Endothelial cell of umbilical vein (primary cell): ENCODE measurements at regions not wholly inside any gene's neighbourhood (a gene's known extent, or its start where the extent isn't known, plus 50 kb on each side); places are given as distances from the start of the nearest gene placed in this dataset.
"Not testable (repeated sequence)": the region's sequence is repeated elsewhere in the genome, so short reads cannot be mapped to it uniquely, and the experiment has no call there.

Experiments
- BruUV-seq: library from RNA; stranded (reverse); fragments of 400-500 nt; replicated peaks from 2 replicates; lab custom pipeline; 2021; lab: Mats Ljungman, UMichigan
- CTCF ChIA-PET: fragments of 300-600, 350-600 bp; sonication (Branson Sonifier 250); formaldehyde crosslinking; loops from one replicate; lab custom pipeline; 2021; ENCODE audit warnings: antibody characterized with exemption, inconsistent platforms; lab: Charles Lee
- POLR2A ChIA-PET: fragments of 300-600, 350-600 bp; sonication (Branson Sonifier 250); formaldehyde crosslinking; loops from one replicate; lab custom pipeline; 2021; ENCODE audit warnings: antibody characterized with exemption, inconsistent platforms; lab: Charles Lee
- DNase-seq: peaks from one replicate; pipeline ENCODE4 v3.0.0-alpha.2; 2011; ENCODE audit warnings: low read depth, low spot score
- FAIRE-seq: peaks from 2 replicates; lab custom pipeline; 2011; peaks lifted over from hg19 to GRCh38; lab: Jason Lieb, UNC
- H2AFZ ChIP-seq: 2 replicates; pipeline ENCODE4 v1.6.0; 2012; ENCODE audit warnings: low read depth, low read length, control low read depth, inconsistent platforms
- H3K27ac ChIP-seq: 2 replicates; pipeline ENCODE4 v1.5.1; 2011; ENCODE audit warnings: low read depth, mild to moderate bottlenecking, control low read depth, low read length, moderate library complexity; ENCODE audit not compliant: insufficient read depth
- H3K27me3 ChIP-seq, 2 experiments: 2 replicates each; pipeline versions ENCODE4 v1.6.0 to v1.6.1; 2011; ENCODE audit warnings: low read length in 2 of 2, mixed read lengths in 1 of 2; ENCODE audit not compliant: control insufficient read depth in 2 of 2, insufficient read depth in 2 of 2
- H3K36me3 ChIP-seq, 2 experiments: 2 replicates in 1 of 2; 3 replicates in 1 of 2; pipeline ENCODE4 v1.5.1; 2011; ENCODE audit warnings: low read length in 2 of 2, mild to moderate bottlenecking in 1 of 2, moderate library complexity in 1 of 2; ENCODE audit not compliant: control insufficient read depth in 2 of 2, insufficient read depth in 2 of 2; ENCODE audit errors: extremely low read depth in 1 of 2
- H3K4me1 ChIP-seq: 3 replicates; pipeline ENCODE4 v1.5.1; 2011; ENCODE audit warnings: mild to moderate bottlenecking, low read length; ENCODE audit not compliant: control insufficient read depth, insufficient read depth; ENCODE audit errors: extremely low read depth
- H3K4me2 ChIP-seq: 2 replicates; pipeline ENCODE4 v1.6.1; 2011; ENCODE audit warnings: low read length, control low read depth, mixed read lengths; ENCODE audit not compliant: insufficient read depth
- H3K4me3 ChIP-seq, 3 experiments: fragments of 200-600 bp in 1 of 3; sonication (generic), shearing (Covaris generic) in 1 of 3; replicated peaks in 1 of 3; 2 replicates each; pipeline ENCODE4 v1.5.1; 2011 to 2016; ENCODE audit warnings: control low read depth in 3 of 3, low read length in 3 of 3, mild to moderate bottlenecking in 2 of 3, inconsistent platforms in 1 of 3, low read depth in 1 of 3, moderate library complexity in 1 of 3; ENCODE audit not compliant: insufficient read depth in 1 of 3
- H3K79me2 ChIP-seq: 2 replicates; pipeline ENCODE4 v1.6.0; 2012; ENCODE audit warnings: low read length, inconsistent platforms; ENCODE audit not compliant: control insufficient read depth, insufficient read depth
- H3K9ac ChIP-seq: replicated peaks from 2 replicates; pipeline ENCODE3; 2011; ENCODE audit warnings: low read length, control low read depth; ENCODE audit not compliant: insufficient read depth; ENCODE audit errors: extremely low read depth
- H3K9me1 ChIP-seq: replicated peaks from 3 replicates; pipeline ENCODE4 v1.6.0; 2011; ENCODE audit warnings: mild to moderate bottlenecking, low read length; ENCODE audit not compliant: control insufficient read depth, insufficient read depth; ENCODE audit errors: extremely low read depth
- H3K9me3 ChIP-seq: replicated peaks from 2 replicates; pipeline ENCODE4 v1.5.1; 2012; ENCODE audit warnings: low read length, inconsistent platforms; ENCODE audit not compliant: control insufficient read depth, insufficient read depth
- H4K20me1 ChIP-seq: replicated peaks from 2 replicates; pipeline ENCODE3; 2011; ENCODE audit warnings: mild to moderate bottlenecking, low read length; ENCODE audit not compliant: control insufficient read depth, insufficient read depth; ENCODE audit errors: extremely low read depth
- dilution Hi-C: fragments of 300-500 bp; cut with MboI; formaldehyde crosslinking; loops from one replicate; pipeline ENCODE4 v1.15.0; 2019; ENCODE audit warnings: low sequenced_read_pairs; ENCODE audit not compliant: extremely low pct_ligation_motif_present
- intact Hi-C: fragments of 100-400 bp; cut with micrococcal nuclease; formaldehyde crosslinking; loops from one replicate; pipeline ENCODE4 v1.10.0; 2022

- BruUV-seq, H3K9ac ChIP-seq, dilution Hi-C loops, H3K4me3 ChIP-seq, DNase-seq, H3K27ac ChIP-seq, H3K9me1 ChIP-seq, H3K79me2 ChIP-seq, FAIRE-seq, H3K4me1 ChIP-seq, H2AFZ ChIP-seq, H3K27me3 ChIP-seq, CTCF ChIA-PET, H3K9me3 ChIP-seq, intact Hi-C loops, H3K4me2 ChIP-seq, H3K36me3 ChIP-seq, H4K20me1 ChIP-seq: not testable (repeated sequence)
- POLR2A ChIA-PET: interaction anchor here (0.6 kb wide), 1 partner anchor 1741 kb away, joined by 13 read pairs; no protein-coding TSS in a partner anchor
Measured at GRCh38 chr1:243001003-243001402, 254.1 kb downstream of the CEP170 start.

DNA sequence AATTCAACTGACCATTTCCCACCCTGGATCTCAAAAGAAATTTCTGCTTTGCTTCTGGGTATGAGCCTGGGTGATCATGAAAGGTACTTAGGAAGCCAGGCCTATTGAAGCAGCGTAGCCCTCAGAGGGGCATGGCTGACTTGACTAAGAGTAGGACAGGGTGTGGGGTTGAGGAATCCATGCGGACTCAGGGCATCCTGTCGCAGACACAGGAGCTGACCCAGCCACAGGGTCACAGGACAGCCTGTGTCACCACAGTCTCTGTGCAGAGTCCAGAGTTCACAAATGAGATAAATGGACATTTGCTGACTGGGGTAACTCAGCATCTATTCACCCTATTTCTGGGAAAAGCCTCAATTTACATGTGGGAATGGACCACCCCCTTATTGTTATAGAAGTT is 262.3 kb downstream of the CEP170 start:
- H2AFZ ChIP-seq, H4K20me1 ChIP-seq, H3K4me3 ChIP-seq, H3K36me3 ChIP-seq, dilution Hi-C loops, H3K9ac ChIP-seq, H3K4me2 ChIP-seq, POLR2A ChIA-PET, H3K9me3 ChIP-seq, H3K9me1 ChIP-seq, H3K27ac ChIP-seq, H3K4me1 ChIP-seq, H3K79me2 ChIP-seq, CTCF ChIA-PET, H3K27me3 ChIP-seq, intact Hi-C loops, BruUV-seq, DNase-seq, FAIRE-seq: not testable (repeated sequence)

DNA sequence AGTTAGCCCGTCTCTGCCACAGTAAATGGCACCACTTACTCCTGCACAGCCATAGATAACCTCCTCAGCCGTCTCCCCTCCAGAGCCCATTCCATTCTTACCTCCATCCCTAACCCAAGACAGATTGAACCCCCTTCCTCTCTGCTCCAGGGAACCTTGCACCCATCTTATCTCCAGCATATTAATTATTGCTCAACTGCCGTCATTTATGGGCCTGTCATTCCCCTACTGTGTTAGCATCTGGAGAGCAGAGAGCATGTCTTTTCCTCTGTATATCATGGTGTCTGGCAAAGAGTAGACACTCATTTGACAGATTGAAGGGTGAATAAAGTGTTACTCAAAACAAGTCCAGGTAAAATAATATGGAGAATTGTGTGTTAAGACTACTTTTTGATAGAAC is 270.0 kb downstream of the CEP170 start:
- H3K4me3 ChIP-seq, H4K20me1 ChIP-seq, FAIRE-seq, dilution Hi-C loops, H3K36me3 ChIP-seq, H2AFZ ChIP-seq, CTCF ChIA-PET, H3K4me1 ChIP-seq, H3K27ac ChIP-seq, BruUV-seq, H3K9me3 ChIP-seq, intact Hi-C loops, H3K9me1 ChIP-seq, H3K4me2 ChIP-seq, H3K9ac ChIP-seq, H3K79me2 ChIP-seq, POLR2A ChIA-PET, DNase-seq, H3K27me3 ChIP-seq: not testable (repeated sequence)

DNA sequence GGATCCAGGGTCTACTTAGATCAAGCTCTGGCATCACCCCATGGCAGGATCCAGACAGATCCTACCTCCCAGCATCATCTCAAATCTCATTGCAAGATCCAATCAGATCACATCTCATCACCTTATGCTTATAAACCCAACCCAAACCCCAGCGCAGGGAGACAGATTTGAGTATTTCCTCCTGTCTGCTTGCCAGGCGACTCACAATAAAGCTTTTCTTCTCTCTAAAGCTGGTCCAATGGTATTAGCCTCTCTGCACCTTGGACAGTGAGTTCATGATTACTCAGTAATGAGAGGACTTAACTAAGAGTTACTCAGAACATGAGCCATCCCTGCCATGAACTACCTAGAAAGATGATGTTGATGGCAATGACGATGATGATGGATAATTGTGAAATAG is 281.7 kb downstream of the CEP170 start:
- H2AFZ ChIP-seq, POLR2A ChIA-PET, H3K36me3 ChIP-seq, intact Hi-C loops, H4K20me1 ChIP-seq, BruUV-seq, CTCF ChIA-PET, H3K4me1 ChIP-seq, H3K9me3 ChIP-seq, dilution Hi-C loops, H3K9me1 ChIP-seq, H3K27me3 ChIP-seq, H3K4me3 ChIP-seq, H3K79me2 ChIP-seq, DNase-seq, H3K4me2 ChIP-seq, FAIRE-seq, H3K27ac ChIP-seq, H3K9ac ChIP-seq: not testable (repeated sequence)
